ENCODE measurements at regions not wholly inside any gene's neighbourhood (a gene's known extent, or its start where the extent isn't known, plus 50 kb on each side); places are given as distances from the start of the nearest gene placed in this dataset.

GRCh38 chr1:5331101-5331500 is 661.1 kb downstream of the NPHP4 start:
- POLR2A ChIA-PET = no interaction called here
- peaks cover 0 to 22% (median 5%) of the 10 kb centered on the region in 5 experiments for H3K9me3 ChIP-seq (ENCODE audit: control extremely low read depth in 1 of 5, control insufficient read depth in 4 of 5, insufficient read depth in 2 of 5, low read depth in 1 of 5, low read length in 4 of 5)

GRCh38 chr1:5329068-5329739 is 663.0 kb downstream of the NPHP4 start:
- Histone ChIP-seq H3K4me1 (ENCODE audit: control extremely low read depth in 1 of 4, control insufficient read depth in 4 of 4, insufficient read depth in 4 of 4, low read length in 3 of 4) (no peaks in the 10 kb centered on the region), H3K4me3 (ENCODE audit: control insufficient read depth in 1 of 7, extremely low read depth in 1 of 7, insufficient read depth in 4 of 7, low read depth in 2 of 7, low read length in 6 of 7) (no peak overlapping the region), H3K36me3 (ENCODE audit: control insufficient read depth in 4 of 4, insufficient read depth in 4 of 4, low read length in 3 of 4) (no peaks in the 10 kb centered on the region), H3K27me3 (replicated peaks in 2 of 5; ENCODE audit: control insufficient read depth in 4 of 5, insufficient read depth in 5 of 5, low read length in 4 of 5) (peaks cover 0 to 2% (median 0%) of the 10 kb centered on the region in 5 experiments), H3K27ac (ENCODE audit: insufficient read depth in 1 of 2, low read depth in 1 of 2, low read length in 2 of 2, poor library complexity in 1 of 2, severe bottlenecking in 2 of 2) (no peak overlapping the region), H3K9me3 (ENCODE audit: control extremely low read depth in 1 of 5, control insufficient read depth in 4 of 5, insufficient read depth in 2 of 5, low read depth in 1 of 5, low read length in 4 of 5) (peaks cover 0 to 23% (median 6%) of the 10 kb centered on the region in 5 experiments)
- ChIA-PET POLR2A (no interaction called here), CTCF (no interaction called here)
- no peak for DNase-seq
- 68% methylated on average over 3 of the region's 6 CpGs for WGBS (ENCODE audit: insufficient coverage)

More at GRCh38 chr1:5331101-5331500, 661.1 kb downstream of the NPHP4 start:
- H3K4me3 ChIP-seq (ENCODE audit: control insufficient read depth in 1 of 7, extremely low read depth in 1 of 7, insufficient read depth in 4 of 7, low read depth in 2 of 7, low read length in 6 of 7) = no peak overlapping the region
- no peaks in the 10 kb centered on the region for H3K4me1 ChIP-seq (ENCODE audit: control extremely low read depth in 1 of 4, control insufficient read depth in 4 of 4, insufficient read depth in 4 of 4, low read length in 3 of 4)
- WGBS (ENCODE audit: insufficient coverage) = 91% methylated on average over 6 of the region's 6 CpGs
- no peaks in the 10 kb centered on the region for H3K36me3 ChIP-seq (ENCODE audit: control insufficient read depth in 4 of 4, insufficient read depth in 4 of 4, low read length in 3 of 4)
- CTCF ChIA-PET = no interaction called here
- no peaks in the 10 kb centered on the region for H3K27me3 ChIP-seq (replicated peaks in 2 of 5; ENCODE audit: control insufficient read depth in 4 of 5, insufficient read depth in 5 of 5, low read length in 4 of 5)
- H3K27ac ChIP-seq (ENCODE audit: insufficient read depth in 1 of 2, low read depth in 1 of 2, low read length in 2 of 2, poor library complexity in 1 of 2, severe bottlenecking in 2 of 2) = no peak overlapping the region
- no peak for DNase-seq

GRCh38 chr1:5324883-5325282 is 667.3 kb downstream of the NPHP4 start:
- ChIA-PET CTCF (no interaction called here), POLR2A (no interaction called here)
- Histone ChIP-seq H3K4me1 (ENCODE audit: control extremely low read depth in 1 of 4, control insufficient read depth in 4 of 4, insufficient read depth in 4 of 4, low read length in 3 of 4) (no peaks in the 10 kb centered on the region), H3K36me3 (ENCODE audit: control insufficient read depth in 4 of 4, insufficient read depth in 4 of 4, low read length in 3 of 4) (no peaks in the 10 kb centered on the region), H3K9me3 (ENCODE audit: control extremely low read depth in 1 of 5, control insufficient read depth in 4 of 5, insufficient read depth in 2 of 5, low read depth in 1 of 5, low read length in 4 of 5) (peaks cover 0 to 31% (median 9%) of the 10 kb centered on the region in 5 experiments), H3K27ac (ENCODE audit: insufficient read depth in 1 of 2, low read depth in 1 of 2, low read length in 2 of 2, poor library complexity in 1 of 2, severe bottlenecking in 2 of 2) (no peak overlapping the region), H3K27me3 (replicated peaks in 2 of 5; ENCODE audit: control insufficient read depth in 4 of 5, insufficient read depth in 5 of 5, low read length in 4 of 5) (peaks cover 0 to 2% (median 0%) of the 10 kb centered on the region in 5 experiments), H3K4me3 (ENCODE audit: control insufficient read depth in 1 of 7, extremely low read depth in 1 of 7, insufficient read depth in 4 of 7, low read depth in 2 of 7, low read length in 6 of 7) (no peak overlapping the region)
- no peak for DNase-seq
- 88% methylated on average over 2 of the region's 2 CpGs for WGBS (ENCODE audit: insufficient coverage)

GRCh38 chr1:5318143-5318816 is 663.9 kb downstream of the AJAP1 start:
- H3K36me3 ChIP-seq (ENCODE audit: control insufficient read depth in 4 of 4, insufficient read depth in 4 of 4, low read length in 3 of 4) = no peaks in the 10 kb centered on the region
- no peak overlapping the region for H3K27ac ChIP-seq (ENCODE audit: insufficient read depth in 1 of 2, low read depth in 1 of 2, low read length in 2 of 2, poor library complexity in 1 of 2, severe bottlenecking in 2 of 2)
- CTCF ChIA-PET = no interaction called here
- POLR2A ChIA-PET = no interaction called here
- peaks cover 0 to 8% (median 0%) of the 10 kb centered on the region in 5 experiments for H3K9me3 ChIP-seq (ENCODE audit: control extremely low read depth in 1 of 5, control insufficient read depth in 4 of 5, insufficient read depth in 2 of 5, low read depth in 1 of 5, low read length in 4 of 5)
- peaks cover 0 to 3% (median 0%) of the 10 kb centered on the region in 5 experiments for H3K27me3 ChIP-seq (replicated peaks in 2 of 5; ENCODE audit: control insufficient read depth in 4 of 5, insufficient read depth in 5 of 5, low read length in 4 of 5)
- DNase-seq = no peak
- H3K4me1 ChIP-seq (ENCODE audit: control extremely low read depth in 1 of 4, control insufficient read depth in 4 of 4, insufficient read depth in 4 of 4, low read length in 3 of 4) = no peaks in the 10 kb centered on the region
- WGBS (ENCODE audit: insufficient coverage) = 95% methylated on average over 11 of the region's 15 CpGs
- no peak overlapping the region for H3K4me3 ChIP-seq (ENCODE audit: control insufficient read depth in 1 of 7, extremely low read depth in 1 of 7, insufficient read depth in 4 of 7, low read depth in 2 of 7, low read length in 6 of 7)

GRCh38 chr1:5317391-5317790 is 663.0 kb downstream of the AJAP1 start:
- no peaks in the 10 kb centered on the region for H3K36me3 ChIP-seq (ENCODE audit: control insufficient read depth in 4 of 4, insufficient read depth in 4 of 4, low read length in 3 of 4)
- CTCF ChIA-PET = no interaction called here
- POLR2A ChIA-PET = no interaction called here
- peaks cover 0 to 8% (median 0%) of the 10 kb centered on the region in 5 experiments for H3K9me3 ChIP-seq (ENCODE audit: control extremely low read depth in 1 of 5, control insufficient read depth in 4 of 5, insufficient read depth in 2 of 5, low read depth in 1 of 5, low read length in 4 of 5)
- no peak overlapping the region for H3K27ac ChIP-seq (ENCODE audit: insufficient read depth in 1 of 2, low read depth in 1 of 2, low read length in 2 of 2, poor library complexity in 1 of 2, severe bottlenecking in 2 of 2)
- WGBS (ENCODE audit: insufficient coverage) = 100% methylated on average over 2 of the region's 4 CpGs
- no peaks in the 10 kb centered on the region for H3K4me1 ChIP-seq (ENCODE audit: control extremely low read depth in 1 of 4, control insufficient read depth in 4 of 4, insufficient read depth in 4 of 4, low read length in 3 of 4)
- DNase-seq = no peak
- no peak overlapping the region for H3K4me3 ChIP-seq (ENCODE audit: control insufficient read depth in 1 of 7, extremely low read depth in 1 of 7, insufficient read depth in 4 of 7, low read depth in 2 of 7, low read length in 6 of 7)
- peaks cover 0 to 3% (median 0%) of the 10 kb centered on the region in 5 experiments for H3K27me3 ChIP-seq (replicated peaks in 2 of 5; ENCODE audit: control insufficient read depth in 4 of 5, insufficient read depth in 5 of 5, low read length in 4 of 5)

- ChIA-PET POLR2A (interaction anchor here (0.6 to 0.8 kb wide), 2 partner anchors 238 to 586 kb away, joined by 3 to 4 read pairs; no protein-coding TSS in a partner anchor), CTCF (no interaction called here)
- Histone ChIP-seq H3K4me1 (ENCODE audit: control extremely low read depth in 1 of 4, control insufficient read depth in 4 of 4, insufficient read depth in 4 of 4, low read length in 3 of 4) (no peaks in the 10 kb centered on the region), H3K27ac (ENCODE audit: insufficient read depth in 1 of 2, low read depth in 1 of 2, low read length in 2 of 2, poor library complexity in 1 of 2, severe bottlenecking in 2 of 2) (no peak overlapping the region), H3K27me3 (replicated peaks in 2 of 5; ENCODE audit: control insufficient read depth in 4 of 5, insufficient read depth in 5 of 5, low read length in 4 of 5) (peaks cover 0 to 13% (median 0%) of the 10 kb centered on the region in 5 experiments), H3K9me3 (ENCODE audit: control extremely low read depth in 1 of 5, control insufficient read depth in 4 of 5, insufficient read depth in 2 of 5, low read depth in 1 of 5, low read length in 4 of 5) (no peaks in the 10 kb centered on the region), H3K36me3 (ENCODE audit: control insufficient read depth in 4 of 4, insufficient read depth in 4 of 4, low read length in 3 of 4) (no peaks in the 10 kb centered on the region), H3K4me3 (ENCODE audit: control insufficient read depth in 1 of 7, extremely low read depth in 1 of 7, insufficient read depth in 4 of 7, low read depth in 2 of 7, low read length in 6 of 7) (no peak overlapping the region)
- 90% methylated on average over 7 of the region's 11 CpGs for WGBS (ENCODE audit: insufficient coverage)
- no peak for DNase-seq
Observed at GRCh38 chr1:5312862-5313261, 658.5 kb downstream of the AJAP1 start.

GRCh38 chr1:5312293-5312674 is 657.9 kb downstream of the AJAP1 start:
- ChIA-PET CTCF (no interaction called here), POLR2A (no interaction called here)
- H3K27ac ChIP-seq (ENCODE audit: insufficient read depth in 1 of 2, low read depth in 1 of 2, low read length in 2 of 2, poor library complexity in 1 of 2, severe bottlenecking in 2 of 2) = no peak overlapping the region
- H3K4me1 ChIP-seq (ENCODE audit: control extremely low read depth in 1 of 4, control insufficient read depth in 4 of 4, insufficient read depth in 4 of 4, low read length in 3 of 4) = no peaks in the 10 kb centered on the region
- H3K4me3 ChIP-seq (ENCODE audit: control insufficient read depth in 1 of 7, extremely low read depth in 1 of 7, insufficient read depth in 4 of 7, low read depth in 2 of 7, low read length in 6 of 7) = no peak overlapping the region
- no peaks in the 10 kb centered on the region for H3K36me3 ChIP-seq (ENCODE audit: control insufficient read depth in 4 of 4, insufficient read depth in 4 of 4, low read length in 3 of 4)
- DNase-seq = no peak
- no peaks in the 10 kb centered on the region for H3K9me3 ChIP-seq (ENCODE audit: control extremely low read depth in 1 of 5, control insufficient read depth in 4 of 5, insufficient read depth in 2 of 5, low read depth in 1 of 5, low read length in 4 of 5)
- WGBS (ENCODE audit: insufficient coverage) = 90% methylated on average over 7 of the region's 7 CpGs
- H3K27me3 ChIP-seq (replicated peaks in 2 of 5; ENCODE audit: control insufficient read depth in 4 of 5, insufficient read depth in 5 of 5, low read length in 4 of 5) = peaks cover 0 to 13% (median 0%) of the 10 kb centered on the region in 5 experiments
